Peyer's patch (tissue), 4 donors: ENCODE measurements at regions not wholly inside any gene's neighbourhood (a gene's known extent, or its start where the extent isn't known, plus 50 kb on each side); places are given as distances from the start of the nearest gene placed in this dataset.

ENCODE experiments used
- CTCF ChIP-seq, 6 experiments: fragments of 450-650 bp in 4 of 6; fragments of 200-600 bp in 2 of 6; sonication (generic) in 1 of 6; IDR thresholded peaks; one replicate each; pipeline ENCODE4 v1.5.1; 2017 to 2019; ENCODE audit warnings: antibody characterized with exemption in 6 of 6, mild to moderate bottlenecking in 3 of 6, moderate library complexity in 1 of 6
- POLR2A ChIP-seq, 2 donors: fragments of 450-650 bp; IDR thresholded peaks; one replicate each; pipeline ENCODE4 v1.5.1; 2017; ENCODE audit warnings: antibody characterized with exemption in 2 of 2, mild to moderate bottlenecking in 2 of 2, moderate library complexity in 2 of 2

GRCh38 chr4:18961879-18962278 is 940.3 kb upstream of the LCORL start:
- TF ChIP-seq CTCF (IDR thresholded peaks at IDR 0.05) (no peak), POLR2A (IDR thresholded peaks at IDR 0.05) (no peak)
